DOHH2 (cell line): ENCODE measurements at regions not wholly inside any gene's neighbourhood (a gene's known extent, or its start where the extent isn't known, plus 50 kb on each side); places are given as distances from the start of the nearest gene placed in this dataset.

ENCODE experiments used
- H3F3A ChIP-seq: fragments of 200-600 bp; sonication (generic), shearing (Covaris generic); 2 replicates; pipeline ENCODE4 v1.6.0; 2016; ENCODE audit warnings: antibody characterized with exemption, mild to moderate bottlenecking; ENCODE audit not compliant: control insufficient read depth, insufficient read depth
- H3K27ac ChIP-seq: fragments of 200-600 bp; sonication (generic); 2 replicates; pipeline ENCODE4 v1.5.1; 2014; ENCODE audit warnings: low read depth, mild to moderate bottlenecking, low read length, moderate library complexity
- H3K27me3 ChIP-seq: fragments of 200-600 bp; sonication (generic); 2 replicates; pipeline ENCODE4 v1.6.1; 2014; ENCODE audit warnings: mild to moderate bottlenecking, low read length, mixed read lengths; ENCODE audit not compliant: control insufficient read depth
- H3K36me3 ChIP-seq: fragments of 200-600 bp; sonication (generic); 2 replicates; pipeline ENCODE4 v1.6.1; 2014; ENCODE audit warnings: mild to moderate bottlenecking, low read length, moderate library complexity, mixed read lengths; ENCODE audit not compliant: control insufficient read depth
- H3K4me1 ChIP-seq: fragments of 200-600 bp; sonication (generic); 2 replicates; pipeline ENCODE4 v1.6.1; 2014; ENCODE audit warnings: mild to moderate bottlenecking, low read length, mixed read lengths; ENCODE audit not compliant: control insufficient read depth
- H3K4me2 ChIP-seq: fragments of 200-600 bp; sonication (generic); 2 replicates; pipeline ENCODE4 v1.6.0; 2014; ENCODE audit warnings: mild to moderate bottlenecking, low read length, moderate library complexity
- H3K4me3 ChIP-seq: fragments of 200-600 bp; sonication (generic); 2 replicates; pipeline ENCODE4 v1.5.1; 2014; ENCODE audit warnings: mild to moderate bottlenecking, low read length, mixed read lengths
- H3K79me2 ChIP-seq: fragments of 200-600 bp; sonication (generic); 2 replicates; pipeline ENCODE4 v1.6.1; 2014; ENCODE audit warnings: mild to moderate bottlenecking, low read length, mixed read lengths; ENCODE audit not compliant: control insufficient read depth
- H3K9me2 ChIP-seq: fragments of 200-600 bp; sonication (generic); replicated peaks from 2 replicates; pipeline ENCODE4 v1.6.1; 2014; ENCODE audit warnings: mild to moderate bottlenecking, low read length, mixed read lengths; ENCODE audit not compliant: control insufficient read depth
- H3K9me3 ChIP-seq: fragments of 200-600 bp; sonication (generic); 2 replicates; pipeline ENCODE4 v1.6.1; 2014; ENCODE audit warnings: antibody characterized with exemption, low read length, mixed read lengths; ENCODE audit not compliant: control insufficient read depth, insufficient read depth
- H4K20me1 ChIP-seq: fragments of 200-600 bp; sonication (generic); 2 replicates; pipeline ENCODE4 v1.6.0; 2014; ENCODE audit warnings: low read depth, mild to moderate bottlenecking, antibody characterized with exemption, low read length, moderate library complexity; ENCODE audit not compliant: control insufficient read depth, insufficient read depth
- CTCF ChIP-seq: fragments of 200-600 bp; sonication (generic); IDR thresholded peaks from one replicate; pipeline ENCODE4 v1.5.1; 2014; ENCODE audit warnings: antibody characterized with exemption, mild to moderate bottlenecking, low read depth, low read length; ENCODE audit not compliant: poor library complexity, severe bottlenecking
- EZH2phosphoT487 ChIP-seq: fragments of 200-600 bp; sonication (generic); IDR thresholded peaks from 2 replicates; pipeline ENCODE4 v1.6.1; 2017; ENCODE audit warnings: borderline replicate concordance, mild to moderate bottlenecking, antibody characterized with exemption, low read length, moderate library complexity, mixed read lengths

DNA sequence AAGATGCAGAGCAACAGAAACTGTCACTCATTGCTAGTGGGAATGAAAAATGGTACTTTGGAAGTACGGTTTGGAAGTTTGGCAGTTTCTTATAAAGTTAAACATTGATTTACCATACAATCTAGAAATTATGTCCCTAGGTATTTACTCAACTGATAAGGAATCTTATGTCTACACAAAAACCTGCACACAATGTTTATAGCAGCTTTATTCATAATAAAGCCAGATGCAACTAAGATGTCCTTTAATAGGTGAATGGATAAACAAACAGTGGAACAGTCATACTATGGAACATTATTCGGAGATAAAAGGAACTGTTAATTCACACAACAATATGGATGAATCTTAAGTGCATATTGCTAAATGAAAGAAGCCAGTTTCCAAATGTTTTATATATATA, 96.2 kb upstream of the SIRPA start:
- Histone ChIP-seq H3K36me3 (no peaks in the 10 kb centered on the region), H3K79me2 (no peaks in the 10 kb centered on the region), H3K4me1 (peaks cover 16% of the 10 kb centered on the region), H3K9me3 (no peaks in the 10 kb centered on the region), H3K27me3 (peaks cover 57% of the 10 kb centered on the region), H3K4me3 (no peak overlapping the region), H3K27ac (no peak overlapping the region), H3K9me2 (no peaks in the 10 kb centered on the region), H4K20me1 (peaks cover 6% of the 10 kb centered on the region), H3K4me2 (no peak overlapping the region), H3F3A (peaks cover 2% of the 10 kb centered on the region; the same call in 1 of the 2 replicates)
- TF ChIP-seq EZH2phosphoT487: no peak
- no peak for TF ChIP-seq CTCF

DNA sequence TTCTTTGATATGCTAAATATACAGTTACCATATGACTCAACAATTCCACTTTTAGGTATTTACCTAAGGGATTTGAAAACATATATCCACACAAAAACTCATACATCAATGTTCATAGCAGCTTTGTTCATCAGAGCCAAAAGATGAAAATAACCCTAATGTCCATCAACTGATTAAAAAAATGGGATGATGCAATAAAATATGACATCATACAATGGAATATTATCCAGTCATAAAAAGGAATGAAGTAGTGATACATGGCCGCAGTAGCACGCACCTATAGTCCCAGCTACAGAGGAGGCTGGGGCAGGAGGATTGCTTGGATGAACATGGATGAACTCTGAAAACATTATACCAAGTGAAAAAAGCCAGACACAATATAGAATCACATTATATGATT, 101.4 kb upstream of the SIRPA start:
- Histone ChIP-seq H3K4me2 (no peak overlapping the region), H3K79me2 (no peaks in the 10 kb centered on the region), H3K9me2 (no peaks in the 10 kb centered on the region), H3K4me3 (no peak overlapping the region), H3K4me1 (no peaks in the 10 kb centered on the region), H3K36me3 (no peaks in the 10 kb centered on the region), H4K20me1 (no peaks in the 10 kb centered on the region; the same call in 1 of the 2 replicates), H3K9me3 (no peaks in the 10 kb centered on the region), H3K27me3 (peaks cover 45% of the 10 kb centered on the region), H3F3A (no peaks in the 10 kb centered on the region), H3K27ac (no peak overlapping the region)
- TF ChIP-seq EZH2phosphoT487 (no peak), CTCF (no peak)

DNA sequence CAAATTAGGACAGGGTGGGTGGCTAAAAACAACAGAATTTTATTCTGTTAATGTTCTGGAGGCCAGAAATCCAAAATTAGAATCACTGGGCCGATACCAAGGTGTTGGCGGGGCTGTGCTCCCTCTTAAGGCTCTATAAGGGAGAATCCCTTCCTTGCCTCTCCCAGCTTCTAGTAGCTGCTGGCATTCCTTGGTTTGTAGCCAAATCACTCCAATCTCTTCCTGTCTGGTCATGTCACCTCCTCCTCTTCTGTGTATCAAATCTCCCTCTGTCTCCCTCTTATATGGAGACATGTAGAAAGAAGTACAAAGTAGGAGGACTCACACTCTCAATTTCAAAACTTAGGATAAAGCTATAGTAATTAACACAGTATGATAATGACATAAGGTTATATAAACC, 102.9 kb upstream of the SIRPA start:
- Histone ChIP-seq H3F3A (no peaks in the 10 kb centered on the region), H3K79me2 (no peaks in the 10 kb centered on the region), H3K4me1 (no peaks in the 10 kb centered on the region), H3K4me3 (no peak overlapping the region), H4K20me1 (no peaks in the 10 kb centered on the region; the same call in 1 of the 2 replicates), H3K4me2 (no peak overlapping the region), H3K9me3 (no peaks in the 10 kb centered on the region), H3K27ac (no peak overlapping the region), H3K9me2 (no peaks in the 10 kb centered on the region), H3K36me3 (no peaks in the 10 kb centered on the region), H3K27me3 (peaks cover 47% of the 10 kb centered on the region)
- no peak for TF ChIP-seq EZH2phosphoT487
- no peak for TF ChIP-seq CTCF

DNA sequence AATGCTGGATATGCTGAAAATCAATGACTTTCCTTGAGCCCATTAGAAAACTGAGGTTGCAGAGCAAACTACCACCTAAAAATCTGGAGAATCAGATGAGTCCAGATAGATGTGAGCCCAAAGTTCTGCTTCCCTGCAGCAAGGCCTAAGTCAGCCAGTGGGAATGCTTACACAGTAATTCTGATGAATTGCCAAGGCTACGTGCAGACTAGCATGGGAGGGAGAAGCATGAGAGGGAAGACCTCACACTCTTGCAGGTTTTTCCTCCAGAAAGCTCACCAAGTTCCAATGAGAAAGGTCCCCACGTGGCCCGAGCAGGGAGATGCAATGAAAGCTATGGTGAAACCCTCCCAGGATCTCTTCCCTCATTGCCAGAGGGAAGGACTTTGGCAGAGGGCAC, 104.8 kb upstream of the SIRPA start:
- H4K20me1 ChIP-seq: no peaks in the 10 kb centered on the region; the same call in 1 of the 2 replicates
- H3K27me3 ChIP-seq: peaks cover 55% of the 10 kb centered on the region
- no peak overlapping the region for H3K4me2 ChIP-seq
- H3F3A ChIP-seq: no peaks in the 10 kb centered on the region
- no peaks in the 10 kb centered on the region for H3K9me2 ChIP-seq
- H3K79me2 ChIP-seq: no peaks in the 10 kb centered on the region
- H3K27ac ChIP-seq: no peak overlapping the region
- H3K4me3 ChIP-seq: no peak overlapping the region
- H3K4me1 ChIP-seq: no peaks in the 10 kb centered on the region
- H3K9me3 ChIP-seq: no peaks in the 10 kb centered on the region
- no peak for TF ChIP-seq CTCF
- TF ChIP-seq EZH2phosphoT487: no peak
- H3K36me3 ChIP-seq: no peaks in the 10 kb centered on the region
